ENCODE measurements at regions not wholly inside any gene's neighbourhood (a gene's known extent, or its start where the extent isn't known, plus 50 kb on each side); places are given as distances from the start of the nearest gene placed in this dataset.

- H3K4me3 ChIP-seq = no peak overlapping the region
- no peak overlapping the region for H3K27ac ChIP-seq
- TF ChIP-seq, protein P1, sequence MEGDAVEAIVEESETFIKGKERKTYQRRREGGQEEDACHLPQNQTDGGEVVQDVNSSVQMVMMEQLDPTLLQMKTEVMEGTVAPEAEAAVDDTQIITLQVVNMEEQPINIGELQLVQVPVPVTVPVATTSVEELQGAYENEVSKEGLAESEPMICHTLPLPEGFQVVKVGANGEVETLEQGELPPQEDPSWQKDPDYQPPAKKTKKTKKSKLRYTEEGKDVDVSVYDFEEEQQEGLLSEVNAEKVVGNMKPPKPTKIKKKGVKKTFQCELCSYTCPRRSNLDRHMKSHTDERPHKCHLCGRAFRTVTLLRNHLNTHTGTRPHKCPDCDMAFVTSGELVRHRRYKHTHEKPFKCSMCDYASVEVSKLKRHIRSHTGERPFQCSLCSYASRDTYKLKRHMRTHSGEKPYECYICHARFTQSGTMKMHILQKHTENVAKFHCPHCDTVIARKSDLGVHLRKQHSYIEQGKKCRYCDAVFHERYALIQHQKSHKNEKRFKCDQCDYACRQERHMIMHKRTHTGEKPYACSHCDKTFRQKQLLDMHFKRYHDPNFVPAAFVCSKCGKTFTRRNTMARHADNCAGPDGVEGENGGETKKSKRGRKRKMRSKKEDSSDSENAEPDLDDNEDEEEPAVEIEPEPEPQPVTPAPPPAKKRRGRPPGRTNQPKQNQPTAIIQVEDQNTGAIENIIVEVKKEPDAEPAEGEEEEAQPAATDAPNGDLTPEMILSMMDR (IDR thresholded peaks at IDR 0.05) = no peak
- no peak for DNase-seq (ENCODE audit: low spot score)
Measured at GRCh38 chr2:34003795-34004194, 404.7 kb upstream of the FAM98A start.

GRCh38 chr2:34001557-34001956, 402.5 kb upstream of the FAM98A start:
- no peak for DNase-seq (ENCODE audit: low spot score)

DNA sequence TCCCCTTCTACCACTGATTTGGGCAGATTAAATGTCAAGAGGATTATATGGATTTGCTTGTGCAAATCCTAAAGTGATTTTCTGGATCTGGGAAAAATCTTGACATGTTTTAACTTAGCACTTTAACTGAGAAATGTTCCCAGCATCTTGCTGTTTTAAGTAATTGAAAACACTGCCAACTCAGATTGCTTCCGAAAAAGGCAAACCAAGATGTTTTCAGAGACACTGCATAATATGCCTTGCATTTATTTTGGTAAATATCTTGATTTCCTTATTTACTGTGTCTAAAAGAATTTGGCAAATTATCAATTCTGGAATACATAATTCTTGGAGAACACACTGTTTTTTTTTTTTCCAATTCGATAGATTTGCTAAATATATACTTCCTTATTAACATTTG, 385.0 kb upstream of the FAM98A start:
- H3K4me3 ChIP-seq = no peak overlapping the region
- TF ChIP-seq, protein P1 (IDR thresholded peaks at IDR 0.05) = no peak
- H3K27ac ChIP-seq = no peak overlapping the region
- DNase-seq (ENCODE audit: low spot score) = no peak

More at GRCh38 chr2:34001557-34001956, 402.5 kb upstream of the FAM98A start:
- no peak overlapping the region for H3K27ac ChIP-seq
- no peak overlapping the region for H3K4me3 ChIP-seq
- TF ChIP-seq, protein P1 (IDR thresholded peaks at IDR 0.05) = no peak

DNA sequence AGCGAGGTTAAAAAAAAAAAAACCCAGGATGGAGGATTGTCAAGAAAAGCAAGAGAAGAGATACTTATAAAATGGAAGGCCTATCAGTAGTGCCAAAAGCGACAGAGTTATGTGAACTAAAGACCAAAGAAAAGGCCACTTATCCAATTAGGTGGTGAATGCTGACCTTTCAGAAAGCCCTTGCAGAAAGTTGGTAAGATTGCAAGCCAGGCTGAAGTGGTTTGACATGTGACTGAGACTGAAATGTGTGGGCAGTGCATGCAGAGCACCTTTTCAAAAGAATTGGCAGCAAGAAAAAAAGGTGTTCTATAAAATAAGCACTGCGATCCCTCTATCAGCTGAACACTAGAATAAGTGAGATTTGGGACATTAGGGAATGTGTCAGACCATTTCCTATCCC, 379.4 kb upstream of the FAM98A start:
- DNase-seq (ENCODE audit: low spot score) = no peak
- Histone ChIP-seq H3K4me3 (no peak overlapping the region), H3K27ac (no peak overlapping the region)
- TF ChIP-seq, protein P1 (IDR thresholded peaks at IDR 0.05) = no peak

GRCh38 chr2:33975498-33975897, 376.4 kb upstream of the FAM98A start:
- Histone ChIP-seq H3K4me3 (no peak overlapping the region), H3K27ac (no peak overlapping the region)
- TF ChIP-seq, protein P1 (IDR thresholded peaks at IDR 0.05) = no peak
- no peak for DNase-seq (ENCODE audit: low spot score)

GRCh38 chr2:33967103-33967502, 368.0 kb upstream of the FAM98A start:
- DNase-seq (ENCODE audit: low spot score) = no peak
- H3K27ac ChIP-seq = no peak overlapping the region
- no peak overlapping the region for H3K4me3 ChIP-seq
- TF ChIP-seq, protein P1 (IDR thresholded peaks at IDR 0.05) = no peak

GRCh38 chr2:33958591-33958990, 359.5 kb upstream of the FAM98A start:
- Histone ChIP-seq H3K4me3 (no peak overlapping the region), H3K27ac (no peak overlapping the region)
- TF ChIP-seq, protein P1 (IDR thresholded peaks at IDR 0.05) = no peak
- DNase-seq (ENCODE audit: low spot score) = no peak
